Retina (tissue), 1 donor: ENCODE measurements at regions not wholly inside any gene's neighbourhood (a gene's known extent, or its start where the extent isn't known, plus 50 kb on each side); places are given as distances from the start of the nearest gene placed in this dataset.

Experiments
- DNase-seq: peaks from one replicate; pipeline ENCODE4 v3.0.0-alpha.2; 2016

DNA sequence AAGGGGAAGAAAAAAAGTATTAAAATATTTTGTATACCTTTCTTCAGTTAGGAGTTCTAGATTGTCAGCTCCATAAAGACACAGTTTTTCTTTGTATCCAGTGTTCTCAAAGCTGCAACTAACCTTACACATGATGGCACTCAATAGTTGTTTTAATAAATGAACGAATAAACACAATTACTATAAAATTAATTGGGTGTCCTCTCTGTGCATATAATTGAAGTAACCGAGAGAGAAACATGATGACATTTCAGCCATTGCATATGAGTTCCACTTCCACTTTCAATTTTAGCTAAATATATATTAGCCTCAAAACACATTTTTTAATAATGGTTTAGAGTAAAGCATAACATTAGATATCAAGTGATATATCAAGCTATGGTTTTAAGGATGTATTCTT lies 671.2 kb downstream of the LRFN5 start:
- DNase-seq: no peak

DNA sequence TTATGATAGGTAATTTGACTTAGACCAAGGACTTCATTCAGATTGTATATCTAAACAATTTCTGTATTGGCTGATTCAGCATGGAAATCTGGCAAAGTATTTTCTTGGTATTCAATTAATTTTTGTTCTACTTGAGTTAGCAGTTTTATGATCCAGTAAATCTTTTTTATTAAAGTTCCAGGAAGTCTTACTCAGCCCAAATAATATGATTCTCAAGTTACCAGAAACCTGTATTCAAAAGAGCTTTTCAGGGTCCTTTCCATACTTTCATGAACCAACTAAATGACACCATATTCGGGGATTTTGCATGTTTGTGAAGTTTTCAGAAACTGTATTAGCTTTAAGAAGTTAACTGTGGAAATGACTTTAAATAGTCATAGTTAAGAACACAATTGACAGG lies 662.6 kb downstream of the LRFN5 start:
- no peak for DNase-seq

DNA sequence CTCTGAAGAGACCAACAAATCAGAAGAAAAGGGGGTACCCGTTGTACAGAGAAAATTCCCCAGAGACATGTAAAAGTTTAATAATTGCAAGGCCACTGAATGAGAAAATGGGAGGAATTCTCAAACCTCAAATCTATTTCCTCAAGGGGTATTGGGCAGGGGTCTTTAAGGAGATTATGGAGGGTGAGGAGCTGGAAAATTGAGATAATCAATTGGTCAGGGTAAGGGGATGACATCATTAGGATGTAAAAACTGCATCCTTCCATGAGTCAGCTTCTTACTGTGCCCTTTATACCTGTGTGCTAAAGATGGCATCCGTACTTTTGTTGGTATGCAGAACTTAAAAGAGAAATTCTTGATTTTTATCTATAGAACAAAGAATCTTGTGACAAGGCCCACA lies 641.5 kb downstream of the LRFN5 start:
- DNase-seq: no peak

DNA sequence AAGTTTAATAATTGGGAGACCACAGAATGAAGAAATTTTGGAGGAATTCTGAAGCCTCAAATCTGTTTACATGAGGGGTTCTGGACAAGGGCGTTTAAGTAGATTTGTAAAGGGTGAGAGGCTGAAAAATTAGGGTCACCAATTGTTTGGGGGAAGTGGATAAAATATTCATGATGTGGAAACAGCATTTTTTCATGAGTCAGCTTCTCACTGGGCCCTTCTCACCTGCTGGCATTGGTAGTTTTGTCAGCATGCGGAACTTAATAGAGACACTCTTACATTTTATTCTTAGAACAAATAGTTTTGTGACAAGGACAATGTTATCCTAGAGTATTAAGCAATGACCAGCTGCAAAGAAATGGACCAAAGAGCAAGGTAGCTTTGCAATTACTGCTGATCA lies 634.4 kb downstream of the LRFN5 start:
- DNase-seq: no peak

DNA sequence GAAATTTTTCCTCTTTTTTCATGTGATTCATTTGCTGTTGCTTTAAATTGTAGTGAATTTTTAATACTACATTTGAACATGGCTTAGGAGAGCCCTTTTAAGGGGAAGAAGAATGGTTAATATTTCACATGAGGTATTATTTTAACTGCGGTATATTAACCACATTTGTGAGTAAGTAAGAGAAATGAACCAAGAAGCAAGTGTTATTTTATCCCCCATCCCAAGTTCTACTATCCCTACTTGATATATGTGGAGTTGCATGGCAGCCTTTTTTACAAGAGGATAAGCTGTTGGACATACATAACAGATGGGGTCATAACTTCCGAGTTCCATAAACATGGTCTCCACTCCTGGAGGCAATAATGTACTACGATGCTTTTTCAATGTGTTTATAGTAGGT lies 623.3 kb downstream of the LRFN5 start:
- DNase-seq: no peak

DNA sequence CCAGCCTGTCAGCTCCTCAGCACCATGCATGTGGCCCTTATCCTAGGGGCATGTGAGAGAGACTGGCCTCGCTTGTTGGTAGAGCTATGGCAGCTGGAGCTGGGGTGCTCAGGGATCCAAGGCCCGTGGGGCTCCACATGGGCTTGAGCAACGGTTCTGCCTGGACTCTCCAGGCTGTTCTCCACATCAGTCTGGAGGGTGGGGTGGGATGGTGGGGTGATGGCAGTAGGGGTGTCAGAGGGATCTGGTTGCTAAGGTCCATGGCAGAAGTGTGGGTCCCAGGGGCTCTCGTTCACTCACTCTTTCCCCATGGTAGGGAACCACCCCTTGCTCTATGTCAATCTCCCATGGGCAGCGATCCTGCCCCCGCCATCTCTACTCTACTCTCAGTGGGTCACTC lies 622.6 kb downstream of the LRFN5 start:
- DNase-seq: no peak

DNA sequence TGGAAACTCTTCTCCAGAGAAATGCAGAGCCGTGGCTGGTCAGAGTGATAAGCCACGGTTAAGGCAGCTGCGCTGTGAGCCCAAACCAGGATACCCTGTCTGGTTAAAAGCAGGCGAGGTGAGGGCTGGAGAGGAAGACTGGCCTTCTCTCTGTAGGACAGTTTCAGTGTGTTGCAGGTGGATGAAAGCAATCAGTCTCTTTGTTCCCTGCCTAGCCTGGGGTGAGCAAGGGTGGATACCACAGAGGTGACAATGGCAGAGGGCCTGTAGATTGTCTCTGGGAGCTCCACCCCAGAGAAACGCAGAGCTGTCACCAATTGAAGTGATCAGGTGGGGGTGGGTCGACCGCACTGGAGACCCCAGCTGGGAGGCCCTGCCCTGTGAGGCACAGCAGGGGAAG lies 621.9 kb downstream of the LRFN5 start:
- DNase-seq: no peak

DNA sequence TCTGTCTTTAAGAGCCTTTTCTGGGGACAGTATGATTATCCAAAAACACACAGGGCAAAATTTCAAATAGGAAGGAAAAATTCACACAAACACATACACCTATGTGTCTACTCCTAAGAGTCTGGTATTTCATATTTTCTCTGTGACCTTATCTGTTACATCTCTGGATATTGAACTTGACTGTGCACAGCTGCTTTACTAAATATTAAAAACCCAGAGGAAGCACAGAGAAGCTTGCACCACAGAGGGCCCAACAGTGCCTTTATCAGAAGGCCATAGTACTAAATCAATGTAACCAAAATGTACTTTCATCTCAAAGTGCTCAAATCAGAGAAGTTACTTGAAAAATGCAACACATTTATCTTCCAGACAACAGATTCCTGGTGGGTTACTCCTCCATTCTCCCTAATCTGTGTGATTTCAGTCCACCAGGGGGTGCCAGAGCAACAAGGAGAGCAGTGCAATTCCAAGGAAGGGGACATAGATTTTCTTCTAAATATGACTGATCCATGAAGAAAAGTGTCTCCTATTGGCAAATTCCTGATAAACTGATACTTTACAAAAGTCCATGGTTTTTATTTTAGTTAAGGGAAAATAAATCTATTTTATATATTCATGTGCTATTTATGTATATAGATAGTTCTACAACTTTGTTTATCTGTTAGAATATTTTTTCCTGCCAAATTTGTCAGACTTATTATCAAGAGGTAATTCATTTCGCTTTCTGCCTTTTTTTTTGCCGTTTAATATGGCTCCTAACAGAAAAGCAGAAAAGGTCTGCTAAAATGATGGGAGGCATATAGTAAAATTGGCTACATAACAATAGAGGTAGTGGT lies 617.6 kb downstream of the LRFN5 start:
- DNase-seq: peak; percentile 66

DNA sequence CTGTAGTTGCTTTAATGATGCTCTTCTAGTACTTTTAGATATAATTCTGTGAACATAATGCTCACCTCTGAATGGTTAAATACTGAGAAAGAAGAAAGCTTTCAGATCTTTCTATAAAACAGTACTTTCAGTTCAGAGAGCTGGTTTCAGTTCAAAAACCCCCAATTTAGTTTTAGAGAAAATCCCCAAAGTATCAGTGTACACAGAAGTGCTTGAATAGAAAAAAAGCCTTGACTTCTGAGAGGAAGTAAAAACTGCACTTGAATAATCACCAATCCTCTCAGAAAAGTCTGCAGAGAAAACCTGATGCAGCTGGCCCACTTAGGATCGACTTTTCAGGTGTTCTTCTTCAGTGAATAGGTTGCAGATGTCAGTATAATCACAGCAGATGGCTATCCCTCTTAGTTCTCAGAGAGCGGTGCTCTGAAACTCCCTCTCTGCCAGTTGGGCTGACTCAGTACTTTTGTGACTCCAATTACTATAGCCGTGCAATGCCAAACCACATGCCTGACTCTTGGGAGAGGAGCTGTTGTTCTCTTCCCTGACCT lies 616.3 kb downstream of the LRFN5 start:
- peak; percentile 24 for DNase-seq

DNA sequence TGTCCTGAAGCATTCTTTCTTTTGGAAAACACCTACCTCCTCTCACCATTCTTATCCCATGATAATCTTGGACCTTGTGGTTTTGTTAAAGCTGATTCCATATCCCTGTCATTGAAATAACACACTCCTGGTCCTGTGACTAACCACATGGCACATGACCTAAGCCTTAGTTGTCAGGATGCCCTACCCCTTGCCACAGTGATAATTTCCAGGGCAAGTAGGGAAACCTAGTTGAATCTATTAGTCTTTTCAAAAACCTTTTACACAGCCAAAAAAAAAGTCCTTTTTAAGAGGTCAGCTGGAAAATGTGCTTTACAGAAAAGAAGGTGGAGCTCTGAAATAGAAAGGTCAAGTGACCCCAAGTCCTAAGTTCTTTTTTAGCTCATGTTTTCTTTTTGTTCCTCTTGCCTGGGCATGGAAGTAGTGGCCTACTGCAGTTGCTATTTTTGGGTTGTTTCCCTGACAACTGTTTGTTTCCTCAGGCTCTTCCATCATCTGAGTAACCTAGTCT lies 608.4 kb downstream of the LRFN5 start:
- no peak for DNase-seq

DNA sequence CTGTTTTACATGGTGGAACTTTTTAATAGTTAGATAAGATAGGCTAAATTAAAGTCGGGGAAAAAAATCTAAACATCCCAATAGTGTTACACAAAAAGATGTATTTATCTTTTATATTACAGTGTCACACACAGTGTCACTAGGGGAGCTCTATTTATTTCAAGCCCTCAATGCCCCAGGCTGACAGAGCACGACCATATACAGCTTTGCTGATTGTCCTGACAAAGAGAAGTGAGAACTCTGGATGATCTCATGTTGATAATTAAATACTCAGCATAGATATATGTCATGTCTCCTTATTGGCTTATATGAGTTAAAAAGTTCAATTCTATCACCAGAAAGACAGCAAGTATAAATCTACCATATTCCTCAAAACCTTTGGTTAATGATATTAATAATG lies 594.3 kb downstream of the LRFN5 start:
- DNase-seq: no peak

DNA sequence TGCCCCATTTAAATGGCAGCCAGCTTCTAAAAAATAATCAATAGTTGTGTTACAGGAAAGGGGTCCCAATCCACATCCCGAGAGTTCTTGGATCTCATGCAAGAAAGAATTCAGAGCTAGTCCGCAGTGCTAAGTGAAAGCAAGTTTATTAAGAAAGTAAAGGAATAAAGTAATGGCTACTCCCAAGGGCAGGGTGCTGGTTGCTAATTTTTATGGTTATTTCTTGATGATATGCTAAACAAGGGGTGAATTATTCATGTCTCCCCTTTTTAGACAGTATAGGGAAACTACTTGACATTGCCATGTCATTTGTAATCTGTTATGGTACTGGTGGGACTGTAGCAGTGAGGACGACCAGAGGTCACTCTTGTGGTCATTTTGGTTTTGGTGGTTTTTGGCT lies 591.3 kb downstream of the LRFN5 start:
- no peak for DNase-seq

DNA sequence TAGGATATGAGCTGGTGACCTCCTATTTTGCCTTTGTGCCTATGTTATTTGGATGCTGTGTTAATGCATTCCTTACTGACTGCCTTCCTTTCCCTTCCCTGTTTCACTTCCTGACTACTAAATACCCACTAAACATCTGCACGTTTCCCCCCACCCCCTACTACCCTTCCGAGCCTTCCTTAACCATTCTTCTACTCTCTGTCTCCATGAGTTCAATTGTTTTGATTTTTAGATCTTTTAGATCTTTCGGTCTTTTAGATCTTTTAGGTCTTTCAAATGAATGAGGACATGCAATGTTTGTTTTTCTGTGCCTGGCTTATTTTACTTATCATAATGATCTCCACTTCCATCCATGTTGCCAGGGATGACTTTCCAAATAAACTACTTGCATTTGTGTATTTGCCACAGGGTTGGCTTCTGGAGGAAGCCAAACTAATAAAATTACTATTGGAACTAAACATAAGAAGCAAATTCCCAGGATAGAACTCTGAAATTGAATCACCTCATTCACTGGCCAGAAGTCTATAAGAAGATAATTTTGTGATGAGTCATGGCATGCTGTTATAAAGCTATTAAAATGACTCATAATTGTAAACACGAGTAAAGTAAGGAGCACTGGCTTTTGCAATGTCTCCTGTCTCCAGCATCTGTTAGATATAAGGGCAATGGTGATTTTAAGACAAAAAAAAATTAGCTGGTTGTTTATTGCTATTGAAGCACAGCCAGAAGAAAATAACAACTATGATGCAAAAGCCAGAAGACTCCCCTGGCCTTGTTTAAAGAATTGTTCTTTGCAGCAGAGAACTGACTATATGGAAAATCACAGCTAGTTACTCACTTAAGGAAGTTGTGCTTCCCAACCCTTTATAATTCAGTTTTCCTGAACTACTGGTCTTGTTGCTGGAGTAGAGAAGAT lies 586.3 kb downstream of the LRFN5 start:
- no peak for DNase-seq

DNA sequence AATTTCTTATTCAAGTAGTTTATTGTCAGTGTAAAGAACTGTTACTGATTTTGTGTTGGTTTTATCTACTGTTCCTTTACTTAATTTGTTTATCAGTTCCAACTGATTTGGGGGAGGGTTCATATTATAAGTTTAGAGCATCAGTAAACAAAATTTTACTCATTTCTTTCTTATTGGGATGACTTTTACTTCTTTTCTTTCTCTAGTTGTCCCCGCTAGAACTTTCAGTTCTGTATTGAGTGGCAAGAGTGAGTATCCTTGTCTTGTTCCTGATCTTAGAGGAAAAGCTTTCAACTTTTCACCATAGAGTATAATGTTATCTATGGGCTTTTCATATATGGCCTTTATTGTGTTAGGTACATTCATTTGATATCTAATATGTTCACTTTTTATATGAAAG lies 584.1 kb downstream of the LRFN5 start:
- no peak for DNase-seq

DNA sequence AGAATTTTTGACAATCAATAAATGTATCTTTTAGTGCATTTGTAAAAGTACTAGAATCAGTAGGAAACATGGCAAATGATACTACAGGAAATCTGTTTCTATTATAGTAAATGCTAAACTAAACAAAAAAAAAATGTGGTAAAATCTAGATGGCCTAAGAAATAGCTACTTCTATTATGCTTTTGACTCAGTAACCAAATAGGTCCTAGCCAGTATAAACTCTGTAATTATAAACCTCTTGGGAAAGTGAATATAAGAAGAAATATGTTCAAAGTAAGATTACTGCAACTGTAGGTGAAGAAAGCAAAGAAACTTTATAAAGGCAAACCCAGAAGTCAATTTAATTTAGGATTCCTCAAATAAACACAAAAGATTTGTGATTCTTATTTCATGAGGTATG lies 581.2 kb downstream of the LRFN5 start:
- DNase-seq: no peak

DNA sequence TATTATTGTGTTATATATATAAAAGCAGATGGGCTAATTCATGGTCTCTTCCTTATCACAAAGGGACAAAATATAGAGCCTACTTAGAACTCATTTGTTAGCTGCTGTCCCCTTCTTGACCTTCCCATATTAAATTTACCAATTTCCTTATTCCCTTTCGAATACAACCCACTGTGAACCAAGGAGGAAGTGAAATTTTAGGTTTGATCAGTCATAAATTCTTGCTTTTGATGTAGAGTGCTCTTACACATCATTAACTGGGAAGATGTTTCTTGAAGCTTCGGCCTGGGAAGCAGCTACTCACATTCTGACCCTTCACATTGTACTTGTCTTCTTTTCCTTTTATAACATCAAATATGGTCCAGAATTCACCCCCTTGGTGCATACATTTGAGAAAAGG lies 579.0 kb downstream of the LRFN5 start:
- no peak for DNase-seq

DNA sequence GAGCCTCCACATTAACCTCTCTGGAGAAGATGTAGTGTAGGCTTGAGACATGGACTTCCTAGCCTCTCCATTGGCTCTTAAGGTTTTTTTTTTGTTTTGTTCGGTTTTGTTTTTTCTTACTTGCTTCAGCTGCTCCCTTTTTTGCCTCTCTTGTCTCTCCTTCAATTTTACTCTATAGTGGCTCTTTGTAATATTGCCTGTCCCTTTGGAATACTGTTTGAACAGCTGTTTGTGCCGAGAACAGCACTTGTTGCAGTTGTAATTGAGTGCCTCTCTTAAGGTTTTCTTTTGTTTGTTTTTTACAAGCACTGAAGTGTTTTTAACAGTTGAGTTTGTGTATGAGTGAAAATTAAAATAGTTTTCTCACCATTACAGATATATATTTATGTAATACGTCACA lies 567.7 kb downstream of the LRFN5 start:
- DNase-seq: no peak

DNA sequence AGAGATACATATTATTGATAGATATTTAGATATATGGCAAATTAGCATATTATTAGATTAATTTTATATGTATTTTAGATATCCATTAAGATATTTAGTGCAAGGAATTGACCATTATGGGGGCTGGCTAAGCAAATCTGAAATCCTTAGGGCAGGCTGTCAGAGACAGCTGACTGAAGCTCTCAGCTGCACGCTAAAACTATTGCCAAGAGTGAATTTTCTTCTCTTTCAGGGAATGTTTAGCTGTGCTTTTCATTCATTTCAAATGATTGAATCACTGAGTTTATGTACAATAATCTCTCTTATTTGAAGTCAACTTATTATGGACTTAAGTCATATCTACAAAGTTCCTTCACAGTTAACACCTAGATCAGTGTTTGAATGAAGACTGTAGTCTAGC lies 566.5 kb downstream of the LRFN5 start:
- DNase-seq: no peak

DNA sequence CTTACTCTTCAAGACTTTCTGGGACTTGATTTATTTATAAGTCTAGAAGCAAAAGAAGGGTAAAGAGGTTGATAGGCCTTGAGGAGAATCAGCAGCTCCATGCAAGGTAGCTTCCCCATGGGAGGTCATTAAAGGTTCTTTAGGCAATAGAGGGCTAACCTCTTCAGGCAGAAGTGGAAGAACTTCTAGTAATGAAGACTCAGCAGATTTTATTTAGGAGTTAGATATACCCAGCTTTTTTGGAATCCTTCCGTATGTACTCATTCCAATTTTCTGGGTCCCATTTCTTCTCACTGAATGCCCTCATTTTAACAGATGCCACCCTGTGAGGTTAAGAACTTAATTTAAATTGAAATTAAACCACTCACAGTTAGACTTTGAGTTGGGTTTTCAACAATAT lies 565.6 kb downstream of the LRFN5 start:
- no peak for DNase-seq

DNA sequence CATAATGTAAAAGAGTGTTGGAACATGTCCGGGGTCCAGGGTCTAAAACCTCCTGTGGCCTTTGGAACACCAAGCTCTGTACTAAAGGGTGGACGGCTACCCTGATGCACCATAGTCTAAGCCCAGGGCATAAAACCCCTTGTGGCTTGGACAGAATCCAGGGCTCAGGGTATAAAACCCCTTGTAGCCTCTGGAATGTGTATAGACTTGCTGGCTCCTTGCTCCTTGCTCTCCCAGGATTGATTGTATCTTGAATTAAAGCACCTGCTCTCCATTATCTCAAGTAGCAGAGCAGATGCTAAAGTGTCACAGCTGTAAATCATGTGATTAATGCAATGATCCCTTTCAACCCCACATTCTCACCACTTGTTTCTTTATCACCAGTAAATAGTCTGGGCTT lies 556.5 kb downstream of the LRFN5 start:
- no peak for DNase-seq

DNA sequence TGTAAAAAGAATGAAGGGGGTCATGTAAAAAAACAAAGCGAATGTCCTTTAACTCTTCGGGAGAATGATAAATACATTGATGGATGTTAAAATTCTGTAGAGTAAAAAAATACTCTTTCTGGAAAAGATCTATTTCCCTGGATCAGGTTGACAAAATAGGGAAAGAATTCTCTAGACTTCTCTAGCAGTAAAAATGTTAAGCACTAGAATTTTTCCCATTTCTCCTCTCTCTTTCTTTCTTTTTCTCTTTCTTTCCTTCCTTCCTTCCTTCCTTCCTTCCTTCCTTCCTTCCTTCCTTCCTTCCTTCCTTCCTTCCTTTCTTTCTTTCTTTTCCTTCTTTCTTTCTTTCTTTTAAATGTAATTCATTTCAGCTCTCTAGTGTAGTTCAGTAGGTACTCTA lies 552.5 kb downstream of the LRFN5 start:
- DNase-seq: no peak

DNA sequence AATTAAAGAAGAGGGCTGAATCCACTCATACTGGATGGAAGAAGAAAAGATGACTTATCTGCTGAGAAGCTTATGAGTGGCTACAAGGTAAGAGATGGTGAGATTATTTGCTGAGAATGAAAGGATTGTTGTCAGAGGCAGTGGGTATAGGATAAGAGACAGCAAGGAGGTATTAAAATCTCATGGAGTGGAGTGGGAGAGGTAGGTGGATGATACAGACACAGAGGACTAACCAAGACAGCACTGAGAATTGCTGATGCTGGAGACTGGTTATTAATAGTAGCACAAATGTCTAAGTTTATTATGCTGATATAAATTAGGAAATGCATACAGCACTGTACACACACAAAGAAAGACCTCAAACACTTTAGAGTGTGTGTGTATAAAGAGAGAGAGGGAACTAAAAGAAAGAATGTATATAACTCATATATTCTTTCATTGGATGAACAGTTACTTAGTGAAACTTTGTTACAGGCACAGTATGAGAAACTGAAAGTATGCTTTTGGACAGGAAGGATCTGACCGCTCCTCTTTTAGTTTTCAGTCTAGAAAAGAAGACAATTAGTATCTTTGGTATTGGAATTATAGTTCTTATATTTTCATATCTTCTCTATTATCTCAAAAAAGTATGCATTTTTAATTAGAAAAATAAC lies 543.1 kb downstream of the LRFN5 start:
- no peak for DNase-seq

DNA sequence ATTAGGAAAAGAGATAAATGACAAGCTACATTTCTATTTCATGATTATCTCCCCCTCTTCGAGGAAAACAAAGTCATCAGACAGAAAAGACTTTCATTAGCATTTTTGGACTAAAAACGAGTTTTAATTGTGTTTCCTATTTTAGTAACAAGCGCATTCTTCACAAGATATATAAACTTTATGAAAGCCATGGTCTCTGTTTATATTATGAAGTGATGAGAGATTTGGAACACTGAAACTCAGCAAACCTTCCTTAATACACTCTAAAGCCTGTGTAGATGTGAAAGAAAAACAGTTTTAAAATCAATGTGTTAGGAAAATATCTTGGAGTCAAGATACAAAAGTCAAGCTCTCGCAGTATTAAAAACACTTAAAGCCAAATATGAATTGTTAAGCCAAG lies 539.1 kb downstream of the LRFN5 start:
- DNase-seq: no peak
